NCI-H226 (cell line): ENCODE measurements at regions not wholly inside any gene's neighbourhood (a gene's known extent, or its start where the extent isn't known, plus 50 kb on each side); places are given as distances from the start of the nearest gene placed in this dataset.
"Not testable (repeated sequence)": the region's sequence is repeated elsewhere in the genome, so short reads cannot be mapped to it uniquely, and the experiment has no call there.

ENCODE experiments used
- DNase-seq: peaks from one replicate; pipeline ENCODE4 v3.0.0-alpha.2; 2015

DNA sequence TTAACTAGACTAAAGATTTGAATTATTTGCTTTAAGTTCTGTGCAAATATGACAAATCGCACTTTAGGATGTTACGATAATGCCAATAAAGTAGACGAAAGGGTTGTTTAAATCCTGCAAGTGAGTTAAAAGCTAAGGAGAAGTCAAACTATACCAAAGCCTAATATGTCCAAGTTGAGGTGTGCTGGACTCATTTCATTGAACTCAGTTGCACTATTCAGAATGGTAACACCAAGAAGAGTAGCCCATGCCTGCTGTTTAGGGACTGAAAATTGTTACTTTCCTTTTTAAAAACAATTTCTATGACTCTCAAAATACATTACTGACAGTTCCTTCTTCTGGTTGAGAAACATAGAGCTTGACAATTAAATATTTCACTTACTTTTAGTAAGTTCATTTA, 766.3 kb downstream of the DNAJB9 start:
- DNase-seq: no peak

DNA sequence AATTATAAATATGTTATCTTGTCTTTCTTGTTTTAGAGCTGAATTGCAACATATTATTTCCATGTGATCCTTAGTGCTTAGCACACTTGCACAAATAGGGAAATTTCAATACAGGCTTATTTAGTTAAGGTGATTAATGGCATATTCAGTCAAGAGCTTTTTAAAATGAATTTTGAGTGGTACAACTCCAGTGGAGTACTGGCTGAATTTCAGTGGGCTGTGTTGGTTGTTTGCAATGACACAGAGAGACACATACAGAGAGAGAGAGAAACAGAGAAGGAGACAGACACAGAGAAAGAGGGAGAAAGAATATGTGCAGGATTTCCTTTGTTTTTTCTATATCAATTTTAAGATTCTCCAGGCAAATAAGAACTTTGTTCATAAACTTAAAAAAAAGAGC, 766.9 kb downstream of the DNAJB9 start:
- no peak for DNase-seq

DNA sequence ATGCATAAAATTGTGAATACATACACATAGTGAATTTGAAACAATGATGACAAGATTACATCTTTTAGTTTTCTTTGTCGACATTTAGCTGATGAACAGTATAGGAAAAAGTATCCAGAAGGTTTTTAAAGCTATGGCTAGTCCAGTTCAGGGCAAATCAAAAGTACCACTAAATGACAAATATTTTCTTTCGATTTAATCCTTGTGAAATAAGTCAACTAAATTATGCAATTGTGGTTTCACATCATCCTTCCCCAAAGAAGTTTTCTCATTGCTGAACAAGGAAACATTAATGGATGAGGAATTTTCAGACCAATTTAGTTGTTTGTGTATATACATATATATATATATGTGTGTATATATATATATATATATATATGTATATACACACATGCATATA, 774.0 kb downstream of the DNAJB9 start:
- no peak for DNase-seq

DNA sequence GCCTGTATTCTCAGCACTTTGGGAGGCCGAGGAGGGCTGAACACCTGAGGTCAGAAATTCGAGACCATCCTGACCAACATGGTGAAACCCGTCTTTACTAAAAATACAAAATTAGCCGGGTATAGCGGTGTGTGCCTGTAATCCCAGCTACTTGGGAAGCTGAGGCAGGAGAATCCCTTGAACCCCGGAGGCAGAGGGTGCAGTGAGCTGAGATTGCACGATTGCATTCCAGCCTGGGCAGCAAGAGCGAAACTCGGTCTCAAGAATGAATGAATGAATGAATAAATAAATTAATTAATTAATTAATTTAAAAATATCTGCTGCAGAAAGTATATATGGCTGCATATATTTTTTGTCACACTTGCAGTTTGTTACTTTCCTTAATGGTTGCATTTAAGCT, 781.8 kb downstream of the DNAJB9 start:
- DNase-seq: no peak

DNA sequence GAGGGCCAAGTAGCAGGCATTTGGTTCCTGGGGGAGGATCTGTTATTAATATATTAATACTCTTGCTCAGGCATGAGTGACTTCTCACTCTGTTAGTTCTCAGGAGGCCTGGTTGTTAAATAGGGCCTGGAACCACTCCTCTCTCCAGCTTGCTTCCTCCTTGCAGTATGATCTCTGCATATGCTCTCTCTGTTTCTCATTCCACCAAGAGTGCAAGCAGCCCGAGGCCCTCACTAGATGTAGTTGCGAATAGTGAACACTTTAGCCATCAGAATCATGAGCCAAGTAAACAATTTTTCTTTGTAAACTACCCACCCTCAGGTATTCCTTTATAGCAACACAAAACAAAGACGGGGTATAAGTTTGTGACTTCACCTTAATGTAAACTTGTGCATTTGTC, 784.3 kb downstream of the DNAJB9 start:
- DNase-seq: no peak

DNA sequence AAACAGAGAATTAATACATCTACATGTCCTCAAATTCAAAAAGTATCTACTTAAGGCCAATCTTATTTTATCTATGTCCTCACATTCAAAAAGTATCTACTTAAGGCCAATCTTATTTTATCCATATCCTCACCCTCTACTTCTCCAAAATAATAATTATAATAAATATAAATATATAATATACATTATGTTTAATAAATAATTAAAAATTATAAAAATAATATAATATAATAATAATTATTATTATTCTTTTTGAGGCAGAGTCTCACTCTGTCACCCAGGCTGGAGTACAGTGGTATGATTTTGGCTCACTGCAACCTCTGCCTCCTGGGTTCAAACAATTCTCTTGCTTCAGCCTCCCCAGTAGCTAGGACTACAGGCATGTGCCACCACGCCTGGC, 784.9 kb downstream of the DNAJB9 start:
- DNase-seq: no peak

DNA sequence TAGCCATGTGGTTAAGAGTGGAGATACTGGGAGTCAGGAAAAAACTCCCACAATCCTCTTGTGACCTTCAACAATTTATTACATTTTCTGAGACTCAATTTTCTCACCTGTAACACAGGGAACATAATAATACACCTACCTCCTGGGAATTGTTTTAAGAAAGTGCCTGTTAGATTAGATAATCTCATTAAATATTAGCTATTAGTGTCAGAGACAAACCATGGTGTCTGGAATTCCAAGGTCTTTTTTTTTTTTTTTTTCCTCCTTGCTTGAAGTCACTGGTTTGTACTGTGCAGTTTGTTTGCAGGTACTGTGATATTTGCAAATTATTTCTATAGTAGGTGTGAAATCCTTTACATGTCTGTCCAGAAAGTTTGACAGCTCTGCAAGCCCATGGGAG, 806.1 kb downstream of the DNAJB9 start:
- DNase-seq: no peak

DNA sequence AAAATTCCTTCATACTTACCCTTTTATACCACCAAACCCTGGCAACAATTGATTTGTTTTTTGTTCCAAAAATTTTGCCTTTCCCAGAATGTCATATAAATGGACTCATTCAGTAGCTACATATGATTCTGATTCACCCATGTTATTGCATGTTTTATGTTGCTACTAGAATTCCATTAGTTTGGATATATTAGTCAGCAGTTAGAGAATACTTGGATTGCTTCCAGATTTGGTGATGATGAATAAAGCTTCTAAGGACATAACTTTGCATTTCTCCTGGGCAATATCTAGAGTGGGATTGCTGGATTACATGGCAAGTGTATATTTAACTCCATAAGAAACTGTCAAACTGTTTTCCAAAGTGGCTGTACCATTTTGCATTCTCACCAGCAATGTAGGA, 806.9 kb downstream of the DNAJB9 start:
- DNase-seq: no peak

DNA sequence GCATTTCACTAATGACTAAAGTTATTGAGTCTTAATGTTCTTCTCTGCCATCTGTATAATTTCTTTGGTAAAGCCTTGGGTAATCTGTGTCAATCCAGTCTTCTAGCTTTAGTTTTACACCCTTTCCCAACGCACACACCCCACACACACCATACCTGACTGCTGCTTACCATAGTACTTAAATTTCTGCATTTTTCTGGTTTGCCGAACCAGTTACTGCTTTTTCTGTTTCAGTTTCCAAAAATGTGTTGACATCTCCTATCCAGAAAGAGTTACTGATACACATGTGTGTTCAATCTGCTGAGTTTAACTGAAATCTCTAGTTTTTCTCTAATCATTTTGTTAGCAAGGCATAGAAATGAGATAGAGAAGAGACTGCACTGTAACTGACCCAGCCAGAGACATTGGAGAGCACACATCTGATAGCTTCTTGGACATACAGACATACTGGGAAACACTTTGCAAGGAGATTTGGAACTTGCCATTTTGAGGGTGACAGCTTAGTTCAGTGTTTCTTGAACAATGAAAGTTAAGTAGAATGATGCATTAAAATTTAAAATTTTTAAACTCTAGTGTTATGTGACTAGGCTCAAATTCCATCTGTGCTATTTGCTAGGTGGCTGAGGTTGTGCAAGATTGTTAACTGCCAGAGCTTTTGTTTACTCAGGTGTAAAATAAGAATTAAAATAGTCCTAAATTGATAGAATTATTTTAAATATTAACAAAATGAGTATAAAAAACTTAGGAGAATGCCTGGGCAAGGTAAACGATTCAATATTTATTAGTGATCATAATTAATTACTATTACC, 807.6 kb downstream of the DNAJB9 start:
- no peak for DNase-seq

DNA sequence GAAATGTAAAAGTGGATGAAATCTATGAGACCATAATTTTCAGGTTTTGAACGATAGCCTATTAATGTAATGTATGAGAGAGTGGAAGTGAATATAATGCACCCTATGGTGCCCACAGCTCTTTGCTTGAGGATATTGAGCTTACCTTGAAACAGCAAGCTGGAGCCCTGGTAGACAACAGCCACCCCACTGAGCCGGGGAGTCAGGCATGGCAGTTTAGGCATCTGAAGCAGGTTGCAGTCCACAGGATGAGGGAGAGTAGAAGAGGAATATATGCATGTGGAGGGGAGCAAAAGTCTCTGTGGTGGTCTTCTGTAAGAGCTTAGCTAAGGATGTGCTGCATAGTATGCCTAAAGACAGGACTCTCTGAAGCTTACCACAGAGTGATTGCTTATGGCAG, 817.3 kb downstream of the DNAJB9 start:
- no peak for DNase-seq

DNA sequence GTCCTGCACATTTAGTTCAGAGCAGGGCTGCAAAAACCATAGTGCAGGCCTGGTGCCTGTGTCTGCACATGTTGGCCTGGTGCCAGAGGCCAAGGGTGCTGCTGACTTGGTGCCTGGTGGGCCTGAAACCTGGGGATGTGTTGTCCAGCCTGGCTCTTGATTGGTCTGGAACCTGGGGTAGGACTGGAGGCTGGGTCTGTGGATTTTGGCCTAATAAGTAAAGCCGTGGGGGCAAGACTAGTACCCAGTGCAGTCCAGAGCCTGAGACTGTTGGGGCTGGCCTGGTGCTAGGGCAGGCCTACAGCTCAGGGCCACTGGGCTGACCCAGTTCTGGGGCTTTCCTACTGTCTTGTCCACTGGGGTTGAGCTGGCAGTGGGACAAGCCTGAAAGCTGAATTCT, 817.9 kb downstream of the DNAJB9 start:
- DNase-seq: no peak

DNA sequence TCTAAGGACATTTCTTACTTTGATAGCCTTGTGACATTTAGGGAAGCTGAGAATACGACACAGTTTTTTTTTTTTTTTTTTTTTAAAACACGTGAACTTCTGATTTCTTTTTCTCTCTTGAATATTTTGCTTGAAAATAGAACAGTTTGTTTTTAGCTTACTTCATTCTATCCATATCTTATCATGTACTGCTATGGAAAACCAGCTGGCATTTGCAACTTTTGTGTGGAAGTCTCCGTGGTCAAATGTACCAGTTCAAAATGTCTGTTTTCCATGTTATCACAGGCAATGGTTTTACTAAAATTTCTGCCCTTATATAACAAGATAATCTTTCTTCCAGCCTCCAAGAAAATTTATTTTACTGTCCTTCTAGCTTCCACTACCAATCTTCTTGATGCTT, 821.6 kb downstream of the DNAJB9 start:
- no peak for DNase-seq

DNA sequence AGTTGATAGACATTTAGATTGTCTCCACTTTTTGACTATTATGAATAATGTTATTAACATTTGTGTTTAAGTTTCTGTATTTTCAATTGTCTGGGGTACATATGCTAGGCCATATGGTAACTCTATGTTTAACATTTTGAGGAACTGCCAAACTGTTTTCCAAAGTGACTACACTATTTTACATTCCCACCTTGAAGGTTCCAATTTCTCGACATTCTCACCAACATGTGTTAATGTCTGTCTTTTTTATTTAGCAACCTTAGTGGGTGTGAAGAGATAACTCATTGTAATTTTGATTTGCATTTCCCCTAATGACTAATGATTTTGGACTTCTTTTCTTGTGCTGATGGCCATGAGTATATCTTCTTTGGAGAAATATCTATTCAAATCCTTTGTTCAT, 832.4 kb downstream of the DNAJB9 start:
- DNase-seq: no peak

DNA sequence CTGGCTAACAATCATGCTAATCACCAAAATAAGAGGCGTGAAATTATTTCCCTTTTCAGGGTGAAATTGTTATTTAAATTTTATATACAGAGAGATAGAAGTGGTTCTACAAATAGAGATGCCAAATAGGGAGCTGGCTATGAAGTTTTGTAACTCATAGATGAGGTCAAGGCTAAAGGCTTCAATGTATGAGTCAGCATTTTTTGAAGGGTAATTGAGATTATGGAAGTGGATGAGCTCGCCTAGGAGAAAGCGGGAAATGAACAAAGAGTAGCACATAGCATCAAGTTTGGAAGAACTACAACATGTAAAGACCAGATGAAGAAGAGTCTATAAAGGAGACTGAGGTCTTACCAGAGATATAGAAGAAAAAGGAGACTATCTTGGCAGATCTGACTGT, 838.1 kb downstream of the DNAJB9 start:
- no peak for DNase-seq

DNA sequence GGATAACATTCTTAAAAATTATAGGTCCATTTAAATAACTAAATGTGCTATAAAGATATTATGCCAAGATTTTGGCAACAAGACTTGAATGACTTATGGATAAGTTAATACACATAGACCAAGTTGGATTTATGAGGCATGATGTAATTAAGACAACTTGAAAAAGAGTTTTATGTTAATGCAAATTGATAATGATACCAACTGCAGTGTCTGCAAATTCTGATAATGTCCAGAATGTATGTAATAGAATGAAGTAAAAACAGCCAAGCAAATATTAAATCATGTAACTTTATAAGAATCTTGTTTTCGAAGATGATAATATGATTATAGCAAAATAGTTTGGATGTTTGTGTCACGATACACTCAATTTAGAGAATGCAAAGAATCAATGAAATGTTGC, 868.3 kb downstream of the DNAJB9 start:
- no peak for DNase-seq

DNA sequence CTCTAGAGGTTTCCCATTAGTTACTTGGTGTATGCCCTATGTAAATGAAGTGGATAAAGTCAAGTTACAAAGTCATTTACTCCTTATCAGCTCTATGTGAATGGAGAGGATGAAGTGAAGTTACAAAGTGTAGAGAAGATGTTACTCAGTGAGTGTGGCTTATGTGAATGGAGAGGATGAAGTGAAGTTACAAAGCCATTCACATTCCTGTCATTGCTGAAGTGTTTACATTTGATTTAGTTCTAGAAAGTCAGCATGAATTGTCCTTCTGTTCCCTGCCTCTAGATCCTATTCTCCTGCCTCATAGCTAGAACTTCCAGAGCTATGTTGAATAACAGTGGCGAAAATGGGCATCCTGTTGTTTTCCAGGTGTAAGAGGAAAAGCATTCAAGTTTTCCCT, 880.1 kb downstream of the DNAJB9 start:
- no peak for DNase-seq

DNA sequence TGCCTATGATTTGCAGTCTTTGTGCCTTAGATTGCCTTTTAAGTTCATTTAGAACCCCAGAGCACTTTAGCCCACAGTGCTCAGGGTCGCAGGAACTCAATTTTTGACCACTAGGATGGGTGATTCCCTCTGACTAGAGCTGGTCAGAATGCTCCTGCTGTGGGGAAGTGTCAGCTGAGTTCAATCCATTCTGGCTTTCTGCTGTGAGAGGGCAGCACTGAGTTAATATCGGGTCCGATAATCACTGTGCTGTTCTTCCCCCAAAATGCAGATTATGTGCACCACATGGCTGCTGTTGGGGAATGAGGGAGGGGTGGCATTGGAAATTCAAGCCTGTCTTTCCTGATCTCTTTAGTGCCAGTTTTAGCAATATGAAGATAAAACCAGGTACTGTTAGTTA, 886.4 kb downstream of the DNAJB9 start:
- DNase-seq: no peak

DNA sequence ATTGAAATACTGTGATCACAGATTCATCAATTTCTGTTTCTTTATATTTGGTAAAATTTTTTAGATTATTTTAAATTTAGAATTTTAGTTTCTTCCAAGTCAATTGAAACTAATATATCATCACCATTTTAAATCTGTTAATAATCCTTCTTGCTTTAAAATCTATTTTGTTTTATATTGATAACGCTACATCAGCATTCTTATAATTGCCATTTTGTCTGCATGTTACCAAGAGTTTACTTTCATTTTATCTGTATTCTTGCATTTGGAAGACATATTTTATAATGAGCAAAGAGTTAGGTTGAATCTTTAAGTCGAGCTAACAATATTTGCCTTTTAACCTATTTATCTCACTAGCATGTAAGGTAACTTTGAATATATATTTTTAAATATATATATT, 890.6 kb downstream of the DNAJB9 start:
- no peak for DNase-seq

DNA sequence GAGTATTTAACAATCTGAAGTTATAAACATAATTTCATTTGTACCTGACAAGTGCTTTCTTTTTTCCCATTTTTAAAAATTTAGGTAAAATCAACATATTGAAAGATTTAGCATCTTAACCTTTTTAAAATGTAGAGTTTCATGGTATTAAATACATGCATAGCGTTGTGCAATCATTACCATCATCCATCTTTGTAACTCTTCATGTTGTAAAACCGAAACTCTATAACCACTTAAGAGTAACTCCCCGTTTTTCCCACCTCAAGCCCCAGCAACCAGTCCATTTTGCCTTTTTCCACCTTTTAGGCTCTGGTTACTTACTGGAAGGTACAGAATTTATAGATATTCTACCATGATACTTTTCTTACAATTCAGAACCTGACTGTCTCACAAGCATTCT, 892.5 kb downstream of the DNAJB9 start:
- DNase-seq: no peak

DNA sequence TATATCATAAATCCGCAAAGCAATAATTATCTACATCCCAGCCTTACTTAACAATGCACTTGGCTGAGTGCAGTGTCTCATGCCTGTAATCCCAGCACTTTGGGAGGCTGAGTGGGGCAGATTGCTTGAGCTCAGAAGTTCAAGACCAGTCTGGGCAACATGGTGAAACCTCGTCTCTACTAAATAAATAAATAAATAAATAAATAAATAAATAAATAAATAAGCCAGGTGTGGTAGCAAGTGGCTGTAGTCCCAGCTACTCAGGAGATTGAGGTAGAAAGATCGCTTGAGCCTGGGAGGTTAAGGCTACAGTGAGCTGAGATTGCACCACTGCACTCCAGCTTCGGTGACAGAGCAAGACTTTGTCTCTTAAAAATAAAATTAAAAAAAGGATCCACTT, 898.1 kb downstream of the DNAJB9 start:
- not testable (repeated sequence) for DNase-seq

DNA sequence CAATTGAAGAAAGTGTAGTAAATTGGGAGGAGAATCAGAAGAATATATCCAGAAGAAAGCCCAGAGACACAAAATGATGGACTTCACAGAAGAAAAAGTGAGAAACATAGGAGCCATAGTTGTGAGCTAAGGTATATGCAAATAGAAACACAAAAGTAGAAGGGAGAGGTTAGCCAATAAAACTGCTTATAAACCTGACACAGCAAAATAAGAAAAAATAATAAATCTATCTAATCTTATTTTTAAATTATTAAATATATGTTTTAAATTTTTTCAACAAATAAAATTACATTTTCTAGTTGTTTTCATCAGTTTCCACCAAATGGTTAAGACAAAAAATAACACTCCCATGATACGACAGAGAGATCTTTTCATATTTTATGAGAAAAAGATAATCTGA, 903.5 kb downstream of the DNAJB9 start:
- DNase-seq: no peak

DNA sequence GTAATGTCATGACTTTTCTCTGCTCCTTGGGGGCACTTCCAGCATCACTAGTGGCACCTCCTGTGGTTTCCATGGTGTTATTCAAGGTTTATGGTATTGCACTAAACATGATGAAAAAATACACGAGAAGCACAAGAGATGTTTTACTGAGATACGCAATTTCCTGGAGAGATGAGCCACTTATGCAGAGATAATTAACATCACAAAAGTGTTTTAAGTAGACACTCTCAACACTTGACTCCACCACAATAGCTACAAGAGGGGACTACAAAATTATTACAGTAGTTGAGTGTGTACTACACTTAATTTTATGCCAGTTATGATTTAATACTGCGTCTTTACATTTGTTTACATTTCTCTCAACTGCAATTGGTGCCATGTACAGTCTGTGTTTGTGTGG, 906.7 kb downstream of the DNAJB9 start:
- DNase-seq: no peak

DNA sequence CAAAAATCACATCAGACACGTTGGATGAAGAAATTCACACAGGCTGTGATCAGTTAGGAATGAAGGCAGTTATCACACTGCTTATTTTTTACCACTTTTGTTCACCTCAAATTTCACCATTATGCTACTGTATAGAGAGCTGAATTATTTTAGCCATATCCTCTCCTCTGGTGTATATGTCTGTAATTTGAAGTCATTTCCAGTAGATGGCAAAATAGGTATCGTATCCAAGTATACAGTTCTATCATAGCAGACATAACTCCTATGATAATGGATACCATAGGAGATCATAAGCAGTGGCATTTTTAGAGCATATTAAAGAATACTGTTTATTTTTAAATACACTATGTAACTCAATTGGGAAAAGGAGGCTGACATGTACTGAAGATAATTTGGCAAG, 909.7 kb downstream of the DNAJB9 start:
- no peak for DNase-seq

DNA sequence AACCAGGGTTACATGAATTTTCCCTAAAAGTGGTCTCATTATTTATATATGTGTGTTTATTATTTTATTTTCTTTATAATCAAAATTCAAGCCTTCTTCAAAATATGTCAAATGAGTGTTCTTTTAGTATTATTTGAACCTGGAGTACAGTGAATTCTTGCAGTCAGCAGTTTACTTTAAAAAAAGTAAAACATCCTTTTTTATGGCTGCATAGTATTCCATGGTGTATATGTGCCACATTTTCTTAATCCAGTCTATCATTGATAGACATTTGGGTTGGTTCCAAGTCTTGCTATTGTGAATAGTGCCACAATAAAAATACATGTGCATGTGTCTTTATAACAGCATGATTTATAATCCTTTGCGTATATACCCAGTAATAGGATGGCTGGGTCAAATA, 920.9 kb downstream of the DNAJB9 start:
- DNase-seq: not testable (repeated sequence)

DNA sequence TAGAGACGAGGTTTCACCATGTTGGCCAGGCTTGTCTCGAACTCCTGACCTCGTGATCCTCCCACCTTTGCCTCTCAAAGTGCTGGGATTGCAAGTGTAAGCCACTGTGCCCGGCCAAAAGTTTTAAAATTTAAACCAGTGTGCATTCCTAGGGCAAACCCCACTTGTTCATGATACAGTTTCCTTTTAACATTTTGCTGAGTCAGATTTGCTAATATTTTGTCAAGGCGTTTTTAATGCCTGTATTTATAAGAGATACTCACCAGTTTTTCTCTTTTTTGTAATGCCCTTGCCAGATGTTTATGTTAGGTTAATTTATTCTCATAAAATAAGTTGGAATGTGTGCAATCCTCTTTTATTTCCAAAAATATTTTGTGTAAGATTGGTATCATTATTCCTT, 927.4 kb downstream of the DNAJB9 start:
- no peak for DNase-seq

DNA sequence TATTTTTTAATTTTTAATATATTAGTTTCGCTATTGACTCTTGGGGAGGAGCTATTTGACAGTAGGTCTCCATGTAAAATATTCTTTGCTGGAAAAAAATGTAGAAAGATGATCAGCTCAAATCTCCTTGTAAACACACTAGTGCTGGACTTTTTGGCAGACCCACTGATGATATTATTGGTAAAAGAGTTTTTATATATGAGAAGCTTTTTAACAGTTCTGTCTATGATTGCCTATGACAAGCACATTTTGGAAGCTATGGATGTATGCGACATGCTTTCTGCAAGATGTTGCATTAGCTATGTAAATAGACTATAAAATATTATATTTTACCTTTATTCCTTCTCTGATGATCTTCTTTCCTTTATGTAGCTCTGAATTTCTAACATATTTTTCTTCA, 928.5 kb downstream of the DNAJB9 start:
- no peak for DNase-seq
